HEK293 (cell line): ENCODE measurements at regions not wholly inside any gene's neighbourhood (a gene's known extent, or its start where the extent isn't known, plus 50 kb on each side); places are given as distances from the start of the nearest gene placed in this dataset.

Source experiments
- CTCF ChIA-PET: fragments of 350-600 bp; formaldehyde crosslinking; extraction: SDS; loops from one replicate; lab custom pipeline; 2021; ENCODE audit warnings: antibody characterized with exemption; lab: Yijun Ruan, JAX
- POLR2A ChIA-PET: fragments of 300-600 bp; formaldehyde crosslinking; extraction: SDS; loops from one replicate; lab custom pipeline; 2020; ENCODE audit warnings: antibody characterized with exemption, inconsistent platforms; lab: Yijun Ruan, JAX
- H3K27ac ChIP-seq: fragments of 200-500 bp; sonication (Bioruptor generic); 2 replicates; pipeline ENCODE4 v1.5.1; 2014; ENCODE audit warnings: low read depth, low read length, control low read depth, inconsistent platforms; ENCODE audit errors: extremely low read depth
- H3K36me3 ChIP-seq, 2 experiments: fragments of 200-500 bp in 1 of 2; sonication (Bioruptor generic) in 1 of 2; 1 replicate in 1 of 2; 2 replicates in 1 of 2; pipeline ENCODE4 v1.5.1; 2014 to 2017; ENCODE audit warnings: inconsistent platforms in 2 of 2, low read length in 2 of 2; ENCODE audit not compliant: control insufficient read depth in 2 of 2, insufficient read depth in 1 of 2
- H3K4me1 ChIP-seq: fragments of 200-500 bp; sonication (Bioruptor generic); 2 replicates; pipeline ENCODE4 v1.5.1; 2014; ENCODE audit warnings: mild to moderate bottlenecking, low read length, inconsistent platforms; ENCODE audit not compliant: control insufficient read depth, insufficient read depth
- H3K4me3 ChIP-seq: 2 replicates; pipeline ENCODE4 v1.5.1; 2011; ENCODE audit warnings: low read depth, mild to moderate bottlenecking, control low read depth, low read length, moderate library complexity
- H3K9me3 ChIP-seq: fragments of 200-500 bp; sonication (Bioruptor generic); 2 replicates; pipeline ENCODE4 v1.5.1; 2014; ENCODE audit warnings: low read depth, low read length, inconsistent platforms; ENCODE audit not compliant: control insufficient read depth, insufficient read depth
- HOXD13 ChIP-seq: sonication (generic); formaldehyde crosslinking; IDR thresholded peaks from 2 replicates; pipeline ENCODE4 v1.8.0; 2022; ENCODE audit warnings: missing genetic modification reagents, borderline replicate concordance
- KLF7 ChIP-seq: fragments of 450-650 bp; formaldehyde crosslinking; IDR thresholded peaks from 2 replicates; pipeline ENCODE4 v1.5.1; 2016; ENCODE audit warnings: missing biosample characterization, missing genetic modification characterization, borderline replicate concordance
- KLF9 ChIP-seq: fragments of 450-650 bp; formaldehyde crosslinking; IDR thresholded peaks from 2 replicates; pipeline ENCODE4 v1.5.1; 2016; ENCODE audit warnings: missing biosample characterization, missing genetic modification characterization, low read depth
- MEIS1 ChIP-seq: sonication (generic); formaldehyde crosslinking; IDR thresholded peaks from 2 replicates; pipeline ENCODE4 v1.8.1; 2022; ENCODE audit warnings: missing genetic modification reagents, mild to moderate bottlenecking, borderline replicate concordance
- REPIN1 ChIP-seq: fragments of 450-650 bp; formaldehyde crosslinking; IDR thresholded peaks from 2 replicates; pipeline ENCODE4 v1.5.1; 2017; ENCODE audit warnings: missing biosample characterization, missing genetic modification characterization, low read depth
- REST ChIP-seq: fragments of 450-650 bp; formaldehyde crosslinking; IDR thresholded peaks from 2 replicates; pipeline ENCODE4 v1.5.1; 2016; ENCODE audit warnings: missing biosample characterization, missing genetic modification characterization
- ZFP37 ChIP-seq: fragments of 450-650 bp; formaldehyde crosslinking; IDR thresholded peaks from 2 replicates; pipeline ENCODE4 v1.5.1; 2016; ENCODE audit warnings: missing biosample characterization, missing genetic modification characterization
- ZNF2 ChIP-seq: fragments of 450-650 bp; formaldehyde crosslinking; IDR thresholded peaks from 2 replicates; pipeline ENCODE4 v1.5.1; 2016; ENCODE audit warnings: missing biosample characterization, missing genetic modification characterization
- ZNF221 ChIP-seq: fragments of 450-650 bp; formaldehyde crosslinking; IDR thresholded peaks from 2 replicates; pipeline ENCODE4 v1.5.1; 2017; ENCODE audit warnings: missing biosample characterization, missing genetic modification characterization, borderline replicate concordance
- ZNF239 ChIP-seq: fragments of 450-650 bp; formaldehyde crosslinking; IDR thresholded peaks from 2 replicates; pipeline ENCODE4 v1.5.1; 2016; ENCODE audit warnings: missing biosample characterization, missing genetic modification characterization
- ZNF366 ChIP-seq: fragments of 450-650 bp; formaldehyde crosslinking; conservative IDR thresholded peaks from 2 replicates; pipeline ENCODE4 v1.5.1; 2016; ENCODE audit warnings: missing biosample characterization, missing genetic modification characterization
- ZNF433 ChIP-seq: fragments of 450-650 bp; formaldehyde crosslinking; IDR thresholded peaks from 2 replicates; pipeline ENCODE4 v1.5.1; 2016; ENCODE audit warnings: missing biosample characterization, missing genetic modification characterization, low read depth
- ZNF501 ChIP-seq: fragments of 450-650 bp; formaldehyde crosslinking; IDR thresholded peaks from 2 replicates; pipeline ENCODE4 v1.5.1; 2016; ENCODE audit warnings: missing biosample characterization, missing genetic modification characterization
- ZNF555 ChIP-seq: fragments of 450-650 bp; formaldehyde crosslinking; conservative IDR thresholded peaks from 2 replicates; pipeline ENCODE4 v1.5.1; 2017; ENCODE audit warnings: missing biosample characterization, mild to moderate bottlenecking, missing genetic modification characterization, inconsistent platforms
- ZNF560 ChIP-seq: fragments of 450-650 bp; formaldehyde crosslinking; IDR thresholded peaks from 2 replicates; pipeline ENCODE4 v1.5.1; 2017; ENCODE audit warnings: missing biosample characterization, missing genetic modification characterization, borderline replicate concordance
- ZNF571 ChIP-seq: fragments of 450-650 bp; formaldehyde crosslinking; IDR thresholded peaks from 2 replicates; pipeline ENCODE4 v1.5.0; 2017; ENCODE audit warnings: missing biosample characterization, missing genetic modification characterization
- ZNF610 ChIP-seq: fragments of 450-650 bp; formaldehyde crosslinking; IDR thresholded peaks from 2 replicates; pipeline ENCODE4 v1.5.1; 2016; ENCODE audit warnings: missing biosample characterization, missing genetic modification characterization, borderline replicate concordance
- ZNF660 ChIP-seq: fragments of 450-650 bp; IDR thresholded peaks from 2 replicates; pipeline ENCODE4 v1.5.1; 2018; ENCODE audit warnings: missing biosample characterization, mild to moderate bottlenecking, missing genetic modification characterization
- ZNF768 ChIP-seq: fragments of 450-650 bp; formaldehyde crosslinking; IDR thresholded peaks from 2 replicates; pipeline ENCODE4 v1.5.1; 2018; ENCODE audit warnings: missing biosample characterization, mild to moderate bottlenecking, missing genetic modification characterization
- ZNF776 ChIP-seq: fragments of 450-650 bp; formaldehyde crosslinking; IDR thresholded peaks from 2 replicates; pipeline ENCODE4 v1.5.0; 2017; ENCODE audit warnings: missing biosample characterization, missing genetic modification characterization, borderline replicate concordance
- ZSCAN30 ChIP-seq: fragments of 450-650 bp; IDR thresholded peaks from 2 replicates; pipeline ENCODE4 v1.5.1; 2018; ENCODE audit warnings: missing biosample characterization, mild to moderate bottlenecking, missing genetic modification characterization, moderate library complexity
- TF ChIP-seq, protein P1 (sequence below): fragments of 450-650 bp; IDR thresholded peaks from 2 replicates; pipeline ENCODE4 v1.5.1; 2018; ENCODE audit warnings: missing biosample characterization, mild to moderate bottlenecking, missing genetic modification characterization
- TF ChIP-seq, protein P2 (sequence below): fragments of 450-650 bp; formaldehyde crosslinking; IDR thresholded peaks from 2 replicates; pipeline ENCODE4 v1.5.1; 2016; ENCODE audit warnings: missing biosample characterization, missing genetic modification characterization
- TF ChIP-seq, protein P3 (sequence below): fragments of 450-650 bp; formaldehyde crosslinking; IDR thresholded peaks from 2 replicates; pipeline ENCODE4; 2016; ENCODE audit warnings: missing biosample characterization, missing genetic modification characterization
- TF ChIP-seq, protein P4 (sequence below): fragments of 450-650 bp; formaldehyde crosslinking; IDR thresholded peaks from 2 replicates; pipeline ENCODE4 v1.5.1; 2016; ENCODE audit warnings: missing biosample characterization, missing genetic modification characterization
- TF ChIP-seq, protein P5 (sequence below): IDR thresholded peaks from 2 replicates; pipeline ENCODE4 v1.6.1; 2011; ENCODE audit warnings: mild to moderate bottlenecking, low read depth, low read length, borderline replicate concordance

GRCh38 chr3:103166890-103167289 is 732.1 kb downstream of the ZPLD1 start:
- POLR2A ChIA-PET = no interaction called here
- TF ChIP-seq, protein P1, sequence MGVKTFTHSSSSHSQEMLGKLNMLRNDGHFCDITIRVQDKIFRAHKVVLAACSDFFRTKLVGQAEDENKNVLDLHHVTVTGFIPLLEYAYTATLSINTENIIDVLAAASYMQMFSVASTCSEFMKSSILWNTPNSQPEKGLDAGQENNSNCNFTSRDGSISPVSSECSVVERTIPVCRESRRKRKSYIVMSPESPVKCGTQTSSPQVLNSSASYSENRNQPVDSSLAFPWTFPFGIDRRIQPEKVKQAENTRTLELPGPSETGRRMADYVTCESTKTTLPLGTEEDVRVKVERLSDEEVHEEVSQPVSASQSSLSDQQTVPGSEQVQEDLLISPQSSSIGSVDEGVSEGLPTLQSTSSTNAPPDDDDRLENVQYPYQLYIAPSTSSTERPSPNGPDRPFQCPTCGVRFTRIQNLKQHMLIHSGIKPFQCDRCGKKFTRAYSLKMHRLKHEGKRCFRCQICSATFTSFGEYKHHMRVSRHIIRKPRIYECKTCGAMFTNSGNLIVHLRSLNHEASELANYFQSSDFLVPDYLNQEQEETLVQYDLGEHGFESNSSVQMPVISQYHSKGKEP (tag by site-specific recombination) = no peak
- no peak for TF ChIP-seq ZNF239 (tag by site-specific recombination)
- TF ChIP-seq MEIS1 (CRISPR knock-in tag) = no peak
- no peak for TF ChIP-seq ZNF2
- no peak for TF ChIP-seq ZNF660 (tag by site-specific recombination)
- no peak for TF ChIP-seq ZNF433 (tag by site-specific recombination)
- no peak for TF ChIP-seq ZNF776 (tag by site-specific recombination)
- TF ChIP-seq ZNF560 = no peak
- TF ChIP-seq KLF7 = no peak
- CTCF ChIA-PET = no interaction called here
- no peaks in the 10 kb centered on the region for H3K36me3 ChIP-seq
- no peak overlapping the region for H3K27ac ChIP-seq
- no peaks in the 10 kb centered on the region for H3K9me3 ChIP-seq
- no peaks in the 10 kb centered on the region for H3K4me1 ChIP-seq
- H3K4me3 ChIP-seq = no peak overlapping the region

DNA sequence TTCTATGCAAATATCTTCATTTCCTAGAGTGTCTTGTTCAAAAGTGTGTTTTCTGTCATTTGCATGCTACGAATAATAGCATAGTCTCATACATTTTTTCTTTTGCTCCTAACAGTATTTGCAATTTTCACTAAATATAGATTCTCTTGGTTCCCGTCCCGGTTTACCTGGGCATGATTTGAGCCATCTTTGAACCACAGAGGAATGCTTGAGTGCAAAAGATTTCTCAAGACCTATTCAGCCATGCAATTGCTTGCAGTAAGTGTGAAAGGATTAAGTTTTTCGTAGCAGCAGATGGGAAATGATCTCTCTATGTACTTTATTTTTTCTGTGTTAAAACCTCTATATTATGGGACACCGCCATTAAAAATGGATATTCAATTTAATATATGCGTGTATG is 733.0 kb downstream of the ZPLD1 start:
- Histone ChIP-seq H3K27ac (no peak overlapping the region), H3K36me3 (no peaks in the 10 kb centered on the region), H3K9me3 (no peaks in the 10 kb centered on the region), H3K4me1 (no peaks in the 10 kb centered on the region)
- POLR2A ChIA-PET = no interaction called here
- CTCF ChIA-PET = no interaction called here
- no peak for TF ChIP-seq HOXD13 (CRISPR knock-in tag)
- no peak for TF ChIP-seq ZSCAN30 (tag by site-specific recombination)
- no peak for TF ChIP-seq ZNF366
- no peak for TF ChIP-seq REST (tag by site-specific recombination)
- TF ChIP-seq ZNF571 (tag by site-specific recombination) = no peak
- TF ChIP-seq, protein P2, sequence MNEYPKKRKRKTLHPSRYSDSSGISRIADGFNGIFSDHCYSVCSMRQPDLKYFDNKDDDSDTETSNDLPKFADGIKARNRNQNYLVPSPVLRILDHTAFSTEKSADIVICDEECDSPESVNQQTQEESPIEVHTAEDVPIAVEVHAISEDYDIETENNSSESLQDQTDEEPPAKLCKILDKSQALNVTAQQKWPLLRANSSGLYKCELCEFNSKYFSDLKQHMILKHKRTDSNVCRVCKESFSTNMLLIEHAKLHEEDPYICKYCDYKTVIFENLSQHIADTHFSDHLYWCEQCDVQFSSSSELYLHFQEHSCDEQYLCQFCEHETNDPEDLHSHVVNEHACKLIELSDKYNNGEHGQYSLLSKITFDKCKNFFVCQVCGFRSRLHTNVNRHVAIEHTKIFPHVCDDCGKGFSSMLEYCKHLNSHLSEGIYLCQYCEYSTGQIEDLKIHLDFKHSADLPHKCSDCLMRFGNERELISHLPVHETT (tag by site-specific recombination) = no peak
- TF ChIP-seq, protein P3, sequence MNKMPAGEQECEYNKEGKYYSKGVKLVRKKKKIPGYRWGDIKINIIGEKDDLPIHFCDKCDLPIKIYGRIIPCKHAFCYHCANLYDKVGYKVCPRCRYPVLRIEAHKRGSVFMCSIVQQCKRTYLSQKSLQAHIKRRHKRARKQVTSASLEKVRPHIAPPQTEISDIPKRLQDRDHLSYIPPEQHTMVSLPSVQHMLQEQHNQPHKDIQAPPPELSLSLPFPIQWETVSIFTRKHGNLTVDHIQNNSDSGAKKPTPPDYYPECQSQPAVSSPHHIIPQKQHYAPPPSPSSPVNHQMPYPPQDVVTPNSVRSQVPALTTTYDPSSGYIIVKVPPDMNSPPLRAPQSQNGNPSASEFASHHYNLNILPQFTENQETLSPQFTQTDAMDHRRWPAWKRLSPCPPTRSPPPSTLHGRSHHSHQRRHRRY (tag by site-specific recombination) = no peak
- TF ChIP-seq ZNF610 (tag by site-specific recombination) = no peak
- TF ChIP-seq ZNF555 (tag by site-specific recombination) = no peak
- TF ChIP-seq ZNF768 (tag by site-specific recombination) = no peak
- no peak for TF ChIP-seq ZNF501 (tag by site-specific recombination)
- TF ChIP-seq ZNF221 = no peak
- TF ChIP-seq, protein P4, sequence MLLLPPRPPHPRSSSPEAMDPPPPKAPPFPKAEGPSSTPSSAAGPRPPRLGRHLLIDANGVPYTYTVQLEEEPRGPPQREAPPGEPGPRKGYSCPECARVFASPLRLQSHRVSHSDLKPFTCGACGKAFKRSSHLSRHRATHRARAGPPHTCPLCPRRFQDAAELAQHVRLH = no peak
- TF ChIP-seq ZNF2 = no peak
- no peak for TF ChIP-seq KLF9 (tag by site-specific recombination)
- no peak for TF ChIP-seq ZFP37 (tag by site-specific recombination)
- TF ChIP-seq, protein P5, sequence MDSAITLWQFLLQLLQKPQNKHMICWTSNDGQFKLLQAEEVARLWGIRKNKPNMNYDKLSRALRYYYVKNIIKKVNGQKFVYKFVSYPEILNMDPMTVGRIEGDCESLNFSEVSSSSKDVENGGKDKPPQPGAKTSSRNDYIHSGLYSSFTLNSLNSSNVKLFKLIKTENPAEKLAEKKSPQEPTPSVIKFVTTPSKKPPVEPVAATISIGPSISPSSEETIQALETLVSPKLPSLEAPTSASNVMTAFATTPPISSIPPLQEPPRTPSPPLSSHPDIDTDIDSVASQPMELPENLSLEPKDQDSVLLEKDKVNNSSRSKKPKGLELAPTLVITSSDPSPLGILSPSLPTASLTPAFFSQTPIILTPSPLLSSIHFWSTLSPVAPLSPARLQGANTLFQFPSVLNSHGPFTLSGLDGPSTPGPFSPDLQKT = no peak
- no peak for TF ChIP-seq REPIN1 (tag by site-specific recombination)
- TF ChIP-seq, all 188 proteins: peak for 0
- H3K4me3 ChIP-seq = no peak overlapping the region
